NCI-H526 (cell line): ENCODE measurements at regions not wholly inside any gene's neighbourhood (a gene's known extent, or its start where the extent isn't known, plus 50 kb on each side); places are given as distances from the start of the nearest gene placed in this dataset.
"Not testable (repeated sequence)": the region's sequence is repeated elsewhere in the genome, so short reads cannot be mapped to it uniquely, and the experiment has no call there.

Source experiments
- DNase-seq, 2 experiments: peaks; one replicate each; lab custom pipeline; 2025; lab: John Stamatoyannopoulos, UW

DNA sequence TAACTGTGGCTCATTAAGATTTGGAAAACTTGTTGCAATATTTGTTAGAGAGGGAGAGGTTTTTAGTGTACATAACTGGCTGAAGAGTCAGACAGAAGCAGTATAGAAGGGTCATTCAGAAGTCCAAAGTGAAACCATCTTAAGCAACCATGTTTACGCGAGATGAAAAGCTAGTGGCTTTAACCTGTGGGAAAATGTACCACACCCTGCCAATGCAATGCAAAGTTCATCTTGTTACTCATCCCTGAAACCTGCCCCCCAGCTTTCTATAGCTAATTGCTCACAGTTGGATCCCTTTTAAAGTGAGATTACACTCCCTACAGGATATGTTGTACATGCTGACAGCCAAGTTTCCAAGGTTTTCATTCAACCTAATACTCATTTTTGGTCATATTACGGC lies 96.7 kb upstream of the RAPGEF2 start:
- DNase-seq, result no peak

DNA sequence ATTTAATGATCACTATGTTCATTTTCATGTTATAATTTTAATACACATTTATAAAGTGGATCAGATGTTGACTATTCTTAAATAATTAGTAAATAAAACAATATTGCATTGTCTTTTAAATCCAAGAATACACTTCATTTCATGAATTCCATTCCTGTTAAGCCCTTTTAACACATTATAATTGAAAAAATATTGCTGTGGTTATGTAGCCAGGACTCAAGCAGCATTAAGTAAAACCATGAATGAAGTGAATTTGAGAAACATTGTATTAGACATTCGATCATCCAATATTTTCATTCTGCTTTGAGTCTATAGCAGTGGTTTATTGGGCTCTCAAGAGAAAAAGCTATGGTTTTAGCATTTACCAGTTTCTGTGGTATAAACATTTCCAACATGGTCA lies 94.2 kb upstream of the RAPGEF2 start:
- no peak for DNase-seq

DNA sequence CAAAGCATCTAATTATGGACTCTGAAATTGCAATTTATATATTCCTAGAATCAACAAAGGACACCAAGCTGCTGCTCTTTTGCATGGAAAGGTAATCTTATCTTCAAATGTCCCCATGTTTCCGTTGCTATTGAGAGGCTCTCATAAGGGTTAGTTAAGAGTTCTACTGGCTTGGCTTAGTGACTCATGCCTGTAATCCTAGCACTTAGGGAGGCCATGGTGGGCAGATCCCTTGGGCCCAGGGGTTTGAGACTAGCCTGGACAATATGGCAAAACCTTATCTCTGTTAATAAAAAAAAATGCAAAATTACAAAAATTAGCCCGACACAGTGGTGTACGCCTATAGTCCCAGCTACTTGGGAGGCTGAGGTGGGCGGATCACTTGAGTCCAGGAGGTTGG lies 93.4 kb upstream of the RAPGEF2 start:
- no peak for DNase-seq

DNA sequence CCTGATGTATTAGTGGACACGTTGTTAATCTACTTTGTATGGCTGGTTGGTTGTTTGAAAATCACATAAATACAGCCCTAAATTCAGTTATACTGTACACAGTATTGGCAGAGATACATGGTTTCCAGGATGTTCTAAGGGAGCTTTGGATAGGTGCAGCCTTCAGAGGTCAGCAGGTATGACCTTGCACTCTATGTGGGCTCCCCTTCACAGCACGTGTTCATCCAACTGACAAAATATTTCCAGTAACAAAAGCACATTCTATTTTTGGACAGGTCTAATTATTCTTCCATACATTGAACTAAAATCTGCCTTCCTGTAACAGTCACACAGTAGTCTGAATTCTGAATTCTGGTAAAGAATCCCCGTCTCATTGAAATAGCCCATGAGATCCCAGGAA lies 92.8 kb upstream of the RAPGEF2 start:
- no peak for DNase-seq

DNA sequence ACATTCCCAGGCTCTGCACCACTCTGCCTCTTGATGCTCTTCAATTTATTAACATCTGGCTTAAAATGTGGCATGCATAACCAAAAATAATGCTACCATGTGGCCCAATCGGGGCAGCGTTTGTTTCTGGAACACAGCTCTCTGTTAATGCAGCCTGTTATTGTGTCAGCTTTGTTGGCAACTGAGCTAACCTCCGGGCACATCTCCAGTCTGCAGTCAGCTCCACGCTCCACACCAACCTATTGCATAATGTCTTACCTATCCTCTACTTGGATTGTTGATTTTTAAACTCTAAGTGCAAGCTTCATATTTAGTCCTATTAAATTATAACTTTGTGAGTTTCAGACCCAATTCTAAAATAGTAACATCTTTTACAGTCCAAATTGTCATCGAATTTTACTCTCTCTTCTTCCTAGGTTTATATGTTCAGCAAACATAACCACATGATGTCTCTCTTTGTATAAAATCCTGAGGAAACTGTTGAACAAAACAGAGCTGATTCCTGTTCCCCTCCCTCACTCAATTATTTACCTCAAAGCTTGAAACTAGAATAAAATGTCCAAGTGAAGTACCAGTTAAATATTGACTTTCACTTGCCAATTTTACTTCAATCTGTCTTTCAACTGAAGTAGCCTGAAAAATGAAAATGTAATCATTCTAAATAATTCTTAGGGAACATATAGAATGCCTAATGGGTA lies 92.2 kb upstream of the RAPGEF2 start:
- DNase-seq, result no peak

DNA sequence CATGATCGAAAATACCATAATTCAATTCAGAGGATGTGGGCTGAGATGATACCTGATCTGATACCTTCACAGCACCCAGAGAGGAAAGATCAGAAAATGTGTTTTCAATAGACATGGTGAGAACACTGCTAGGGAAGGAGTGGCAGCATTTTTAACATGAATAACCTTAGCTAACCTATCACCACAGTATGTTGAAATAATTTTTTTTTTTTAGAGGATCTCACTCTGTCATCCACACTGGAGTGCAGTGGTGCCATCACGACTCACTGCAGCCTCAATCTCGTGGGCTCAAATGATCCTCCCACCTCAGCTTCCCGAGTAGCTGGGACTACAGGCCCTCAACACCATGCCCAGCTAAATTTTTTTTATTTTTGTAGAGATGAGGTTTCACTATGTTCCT lies 90.5 kb upstream of the RAPGEF2 start:
- no peak for DNase-seq

DNA sequence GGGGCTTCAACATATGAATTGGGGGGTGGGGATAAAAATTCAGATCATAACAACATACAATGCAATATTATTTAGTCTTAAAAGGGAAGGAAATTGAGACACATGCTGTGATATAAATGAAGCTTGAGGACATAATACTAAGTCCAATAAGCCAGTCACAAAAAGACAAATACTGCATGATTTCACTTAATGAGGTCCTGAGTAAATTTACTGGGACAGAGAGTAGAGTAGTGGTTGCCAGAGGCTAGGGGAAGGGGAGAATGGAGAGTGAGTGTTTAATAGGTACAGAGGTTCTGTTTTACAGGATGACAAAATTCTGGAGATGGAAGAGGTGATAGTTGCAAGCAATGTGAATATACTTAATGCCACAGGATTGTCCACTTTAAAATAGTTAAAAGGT lies 89.2 kb upstream of the RAPGEF2 start:
- no peak for DNase-seq

DNA sequence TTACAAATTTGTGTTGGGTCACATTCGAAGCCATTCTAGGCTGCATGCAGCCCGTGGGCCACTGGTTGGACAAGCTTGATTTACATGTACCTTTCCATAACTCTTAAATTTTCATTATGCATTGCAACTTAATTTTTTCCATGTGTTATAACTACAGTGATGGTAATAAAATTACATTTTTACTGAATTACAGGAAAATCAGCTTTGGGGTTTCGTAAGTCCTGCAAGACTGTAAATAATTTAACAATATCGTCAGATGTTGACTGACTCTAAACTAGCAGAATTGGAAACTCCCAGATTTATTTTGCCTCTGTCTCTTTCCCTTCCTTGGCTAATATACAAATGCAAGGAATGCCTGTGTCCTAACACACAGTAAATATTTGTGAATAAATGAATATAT lies 88.0 kb upstream of the RAPGEF2 start:
- DNase-seq, result no peak

DNA sequence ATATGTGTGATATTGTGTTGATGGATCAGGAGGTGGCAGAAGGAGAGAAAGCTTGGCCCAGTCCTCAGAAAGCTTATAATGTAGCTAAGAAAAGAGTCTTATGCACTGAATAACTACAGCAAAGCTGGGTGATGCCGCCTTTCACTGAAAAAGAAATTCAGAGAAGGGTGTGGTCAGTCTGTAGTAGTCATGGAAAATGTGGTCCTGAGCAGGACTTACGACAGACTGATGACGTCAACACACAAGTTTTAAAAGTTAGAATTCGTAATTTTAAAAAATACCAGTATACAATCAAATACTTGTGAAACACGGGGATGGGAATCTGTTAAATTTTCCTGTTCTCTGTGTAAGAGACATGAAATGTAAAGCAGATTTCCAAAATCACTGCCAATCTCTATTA lies 87.0 kb upstream of the RAPGEF2 start:
- no peak for DNase-seq

DNA sequence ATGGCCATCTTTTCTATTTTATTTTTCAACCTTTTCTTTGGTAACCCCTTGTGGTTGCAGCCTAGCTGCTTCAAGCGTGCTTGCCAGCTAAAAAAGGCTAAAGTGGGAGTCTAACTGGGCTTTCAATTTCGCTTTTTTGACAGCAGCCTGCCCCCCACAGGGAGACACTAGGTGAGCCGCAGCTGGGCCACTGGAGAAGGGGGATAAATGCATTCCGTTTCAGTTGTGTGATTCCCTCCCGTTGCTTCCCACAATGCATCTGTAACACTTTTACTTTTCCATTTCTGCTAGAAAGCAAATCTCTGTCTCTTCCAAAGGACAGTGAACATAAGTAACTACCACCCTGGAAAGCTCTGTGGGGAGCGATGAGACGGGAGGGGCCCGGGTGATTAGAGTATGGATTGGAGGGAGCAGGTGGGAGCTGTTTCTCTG lies 86.3 kb upstream of the RAPGEF2 start:
- DNase-seq, result no peak

DNA sequence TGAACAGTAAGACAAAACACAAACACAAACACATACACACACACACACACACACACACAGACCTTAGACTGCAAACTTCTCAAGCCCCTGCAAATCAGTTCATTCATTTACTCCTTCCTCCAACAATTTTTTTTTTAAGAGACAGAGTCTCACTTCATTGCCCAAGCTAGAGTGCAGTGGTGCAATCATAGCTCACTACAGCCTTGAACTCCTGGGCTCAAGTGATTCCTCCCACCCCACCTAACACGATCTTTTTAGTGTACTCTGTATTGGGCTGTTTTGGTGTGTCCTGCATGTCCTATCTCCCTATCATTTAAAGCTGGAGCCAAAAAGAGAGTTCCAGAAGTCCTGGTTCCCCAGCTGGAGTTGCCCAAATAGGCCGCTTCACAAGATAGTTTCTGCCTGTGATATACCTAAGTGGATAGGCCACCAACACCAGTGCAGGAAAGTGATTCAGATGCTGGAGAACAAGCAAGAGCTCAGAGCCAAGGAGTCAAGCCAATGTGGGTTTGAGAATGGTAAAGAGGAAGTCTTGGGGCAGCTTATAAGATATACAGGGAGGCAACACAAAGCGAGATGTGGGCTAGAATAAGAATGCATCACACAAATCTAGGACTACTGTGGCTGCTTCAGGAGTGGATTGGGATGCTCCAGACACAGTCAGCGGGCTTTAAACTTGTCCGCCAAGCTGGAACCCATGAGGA lies 85.4 kb upstream of the RAPGEF2 start:
- DNase-seq, result no peak

DNA sequence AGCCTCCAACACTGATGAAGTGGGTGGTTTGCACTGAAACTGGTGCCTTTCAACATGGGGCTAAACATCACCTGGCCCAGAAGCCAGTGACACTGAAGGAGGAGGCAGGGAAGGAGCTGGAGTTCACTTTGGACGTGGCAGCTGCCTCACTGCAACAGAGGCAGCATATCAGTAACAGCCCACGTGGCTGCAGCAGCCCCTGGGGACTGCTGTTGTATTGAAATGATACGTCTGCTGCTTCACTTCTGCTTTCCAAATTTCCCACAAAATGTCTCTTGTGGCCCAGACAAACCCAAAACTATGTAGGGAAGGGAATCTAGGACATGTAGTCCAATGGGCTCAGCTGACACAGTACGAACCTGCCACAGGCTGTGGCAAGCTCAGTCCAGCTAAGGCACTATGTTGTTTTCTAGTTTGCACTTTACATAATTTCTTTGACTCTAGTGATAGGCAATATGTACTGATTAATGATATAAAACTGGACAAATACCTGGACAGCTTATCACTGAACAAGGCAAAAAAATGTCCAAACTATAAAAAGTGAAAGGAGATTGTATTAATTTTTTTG lies 84.7 kb upstream of the RAPGEF2 start:
- no peak for DNase-seq

DNA sequence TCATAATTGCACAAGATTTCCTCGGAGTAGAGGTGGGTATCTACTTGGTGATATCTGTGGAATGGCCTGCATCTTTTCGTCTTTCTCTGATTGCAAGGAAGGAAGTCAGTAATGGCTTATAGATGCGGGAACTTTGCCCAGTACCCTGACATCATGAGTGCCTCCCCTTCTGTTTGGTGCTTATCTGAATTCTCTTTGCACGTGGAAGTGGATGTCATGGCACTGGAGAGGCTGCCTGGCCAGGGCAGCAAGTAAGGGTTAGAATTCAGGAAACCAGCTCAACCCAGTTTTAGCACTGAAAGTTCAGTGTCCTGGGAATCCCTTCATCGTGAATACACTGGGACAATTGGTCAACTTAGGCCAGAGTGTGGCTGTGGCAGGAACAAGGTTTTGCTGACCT lies 83.5 kb upstream of the RAPGEF2 start:
- no peak for DNase-seq

DNA sequence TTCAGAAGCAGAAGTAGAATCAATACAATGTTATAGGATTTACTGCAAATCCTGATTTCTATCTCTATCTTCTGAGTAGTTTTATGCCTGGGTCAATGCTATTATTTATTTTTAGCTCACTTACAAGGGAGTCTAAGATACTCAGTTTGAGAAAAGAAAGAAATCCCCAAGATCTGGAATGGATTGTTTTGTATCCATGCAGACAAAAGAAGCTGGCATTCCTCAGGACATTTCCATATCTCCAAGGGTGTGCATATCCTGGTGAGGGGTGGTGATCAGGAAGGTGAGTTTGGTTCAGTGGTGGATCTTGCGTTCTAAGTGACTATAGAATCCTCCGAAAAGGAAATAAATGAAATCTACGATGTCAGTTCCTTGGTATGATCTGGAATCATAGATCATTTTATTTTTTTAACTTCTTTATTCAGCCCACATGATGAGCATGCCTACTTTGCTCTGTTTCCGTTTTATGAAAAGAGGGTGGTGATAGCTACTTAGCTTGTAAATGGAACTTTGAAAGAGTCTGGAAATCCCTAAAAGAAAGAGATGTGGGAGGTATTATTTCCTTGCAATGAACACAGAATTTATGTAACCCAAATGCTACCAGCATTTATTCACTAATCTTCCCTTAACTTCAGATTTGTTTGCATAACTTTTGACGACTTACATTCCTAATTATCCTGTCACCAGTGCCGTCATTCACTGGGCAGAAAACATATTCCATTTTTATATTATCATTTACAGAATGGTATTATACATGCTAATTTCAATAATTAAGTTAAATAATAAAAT lies 81.1 kb upstream of the RAPGEF2 start:
- no peak for DNase-seq

DNA sequence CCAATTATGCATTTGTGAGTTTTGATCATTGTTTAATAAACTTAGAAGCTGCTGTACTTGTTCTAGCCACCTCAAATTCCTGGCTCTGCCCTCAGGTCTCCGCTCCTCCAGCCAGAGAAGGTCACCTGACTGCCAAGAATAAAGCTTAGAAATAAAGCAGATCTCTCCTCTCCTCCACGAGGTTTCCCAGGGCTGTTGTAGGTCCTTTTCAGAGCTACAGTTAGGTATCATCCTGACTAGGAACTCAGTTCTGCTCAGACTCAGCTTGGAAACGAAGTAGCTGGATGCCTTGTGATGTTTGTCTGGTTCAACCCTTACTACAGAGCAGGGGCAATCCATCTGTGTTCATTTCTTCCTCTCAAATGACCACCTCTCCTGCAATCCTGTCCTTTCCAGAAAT lies 79.1 kb upstream of the RAPGEF2 start:
- DNase-seq, result no peak

DNA sequence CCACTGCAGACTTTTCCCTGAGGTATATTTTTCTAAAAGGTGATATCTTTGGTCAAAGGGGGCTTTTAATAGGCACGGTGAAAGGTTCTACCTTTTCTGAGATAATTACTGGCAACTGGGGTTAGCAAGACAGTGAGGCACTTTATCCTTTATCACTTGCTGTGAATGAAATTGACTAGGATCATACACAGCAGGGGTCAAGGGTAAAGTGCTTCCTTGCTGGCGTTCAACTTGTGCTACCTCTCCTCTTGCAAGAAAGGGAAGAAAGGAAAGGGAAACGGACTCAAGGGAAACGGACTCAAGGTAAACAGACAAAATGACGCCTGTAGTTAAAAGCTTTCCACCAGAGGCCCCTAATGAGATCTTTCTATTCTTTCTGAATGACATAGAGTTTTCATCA lies 78.6 kb upstream of the RAPGEF2 start:
- no peak for DNase-seq

DNA sequence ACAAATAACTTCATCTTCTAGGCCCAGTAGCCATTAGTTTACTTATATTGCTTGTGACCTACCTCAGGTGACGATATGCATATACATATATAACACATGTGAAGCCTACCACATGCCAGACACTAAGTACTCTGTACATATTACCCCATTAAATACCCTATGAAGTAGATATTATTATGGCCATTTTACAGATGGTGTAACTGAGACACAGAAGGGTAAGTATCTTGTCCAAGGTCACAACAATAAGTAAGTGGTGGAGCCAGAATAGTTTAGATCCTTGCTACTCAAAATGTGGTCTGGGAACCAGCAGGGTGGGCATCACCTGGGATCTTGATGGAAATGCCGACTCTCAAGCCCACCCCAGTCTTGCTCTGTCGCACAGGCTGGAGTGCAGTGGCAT lies 78.1 kb upstream of the RAPGEF2 start:
- no peak for DNase-seq

DNA sequence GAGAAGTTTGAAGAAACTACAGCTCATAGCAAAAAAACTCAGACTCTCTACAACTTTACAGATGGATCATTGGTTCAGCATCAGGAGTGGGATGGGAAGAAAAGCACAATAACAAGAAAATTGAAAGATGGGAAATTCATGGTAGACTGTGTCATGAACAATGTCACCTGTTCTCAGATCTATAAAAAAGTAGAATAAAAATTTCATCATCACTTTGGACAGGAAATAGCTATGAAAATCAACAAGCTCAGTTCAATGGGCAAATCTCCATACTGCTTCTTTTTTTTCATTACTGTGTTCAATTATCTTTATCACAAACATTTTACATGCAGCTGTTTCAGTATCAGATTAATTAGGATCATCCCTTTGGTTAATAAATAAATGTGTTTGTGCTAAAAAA lies 76.5 kb upstream of the RAPGEF2 start:
- DNase-seq, result no peak

DNA sequence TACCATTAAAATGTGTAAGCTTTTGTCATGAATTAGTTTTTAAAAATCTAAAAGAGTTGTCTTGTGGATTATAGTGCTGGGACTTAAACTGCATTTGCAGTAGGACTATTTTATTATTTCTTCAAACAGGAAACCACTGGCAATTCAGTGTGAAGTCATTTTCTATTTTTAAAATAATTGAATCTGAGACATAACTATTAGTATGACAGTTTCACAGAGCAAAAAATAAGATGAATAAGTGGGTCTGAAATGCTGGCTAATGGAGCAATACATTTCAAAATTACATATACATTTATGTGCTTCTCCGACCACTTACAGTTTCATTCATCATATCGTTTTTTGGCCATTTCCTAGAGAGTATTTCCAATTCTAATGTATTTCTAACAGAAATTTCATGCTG lies 75.3 kb upstream of the RAPGEF2 start:
- no peak for DNase-seq

DNA sequence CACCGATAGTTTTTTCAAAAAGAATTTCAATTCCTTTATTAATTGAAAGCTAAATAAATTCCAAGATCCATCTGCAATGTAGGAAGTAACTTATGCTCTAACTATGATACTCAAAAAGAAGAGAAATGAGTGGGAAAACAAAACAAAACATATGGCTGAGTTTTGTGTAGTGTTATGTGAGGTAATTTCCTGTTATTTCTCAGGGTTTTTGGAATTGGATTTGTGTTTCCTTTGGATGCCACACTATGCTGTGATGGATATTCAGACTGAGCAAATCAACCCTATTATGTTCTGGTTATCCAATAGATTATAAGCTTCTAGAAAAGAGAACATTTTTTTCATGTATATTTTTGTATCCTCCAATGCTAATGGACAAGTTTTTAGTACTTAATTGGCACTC lies 73.4 kb upstream of the RAPGEF2 start:
- DNase-seq, result no peak

DNA sequence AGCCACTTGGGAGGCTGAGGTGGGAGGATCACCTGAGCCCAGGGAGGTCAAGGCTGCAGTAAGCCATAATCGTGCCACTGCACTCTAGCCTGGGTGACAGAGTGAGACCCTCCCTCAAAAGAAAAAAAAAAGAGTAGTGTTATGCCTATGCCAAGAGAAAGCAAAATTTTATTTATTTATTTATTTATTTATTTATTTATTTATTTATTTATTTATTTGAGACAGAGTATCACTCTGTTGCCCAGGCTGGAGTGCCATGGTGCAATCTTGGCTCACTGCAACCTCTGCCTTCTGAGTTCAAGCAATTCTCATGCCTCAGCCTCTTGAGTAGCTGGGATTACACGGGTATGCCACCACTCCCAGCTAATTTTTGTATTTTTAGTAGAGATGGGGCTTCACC lies 72.6 kb upstream of the RAPGEF2 start:
- DNase-seq, result not testable (repeated sequence)

DNA sequence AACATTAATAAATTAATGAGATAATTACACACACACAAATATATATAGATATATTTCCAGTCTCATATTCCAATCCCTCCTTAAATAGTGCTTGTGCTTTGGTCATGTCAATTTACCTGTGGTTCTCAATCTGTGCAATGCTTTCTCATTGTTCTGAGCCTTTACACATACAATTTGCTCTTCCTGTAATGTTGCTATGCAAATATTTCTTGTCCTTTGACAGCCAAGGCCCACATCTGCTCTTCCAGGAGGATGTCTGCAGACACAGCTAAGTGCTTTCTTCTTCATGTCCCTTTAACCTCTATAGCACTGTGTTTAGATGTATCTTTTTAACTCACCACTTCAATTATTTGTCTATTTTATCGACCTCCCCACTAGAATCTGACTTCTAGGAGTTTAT lies 67.3 kb upstream of the RAPGEF2 start:
- peak in 1 of 2 experiments; percentile 34 for DNase-seq

DNA sequence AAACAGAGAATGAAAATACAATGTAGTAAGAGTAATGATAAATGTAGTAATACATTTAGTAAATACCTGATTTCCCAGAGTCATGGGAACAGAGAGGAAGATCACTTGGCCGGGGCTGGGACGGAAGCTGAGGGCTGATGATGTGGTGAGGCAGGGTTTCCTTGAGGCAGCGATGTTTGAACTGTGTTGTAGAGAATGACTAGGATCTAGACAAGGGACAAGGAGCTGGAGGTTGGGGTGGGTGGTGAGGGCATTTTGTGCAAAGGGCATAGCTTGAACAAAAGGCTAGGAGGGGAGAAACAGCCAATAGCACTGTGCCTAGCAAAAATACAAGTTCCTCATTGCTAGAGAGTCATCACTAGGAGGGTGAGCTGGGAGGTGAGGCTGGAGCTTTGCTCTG lies 64.3 kb upstream of the RAPGEF2 start:
- no peak for DNase-seq
